ENCODE measurements at regions not wholly inside any gene's neighbourhood (a gene's known extent, or its start where the extent isn't known, plus 50 kb on each side); places are given as distances from the start of the nearest gene placed in this dataset.

GRCh38 chr6:165985806-165986299 is 181.8 kb downstream of the TBXT start:
- DNase-seq (ENCODE audit: low spot score): no peak

GRCh38 chr6:165985281-165985805 is 182.3 kb downstream of the TBXT start:
- DNase-seq (ENCODE audit: low spot score): no peak

- DNase-seq (ENCODE audit: low spot score): no peak
These were observed 182.8 kb downstream of the TBXT start for GRCh38 chr6:165984729-165985275.

- no peak for DNase-seq (ENCODE audit: low spot score)
These were observed 184.3 kb downstream of the TBXT start for GRCh38 chr6:165983112-165984072.

- no peak for DNase-seq (ENCODE audit: low spot score)
These were observed 189.2 kb downstream of the TBXT start for GRCh38 chr6:165978476-165978875.

GRCh38 chr6:165976684-165977083 is 191.0 kb downstream of the TBXT start:
- no peak for DNase-seq (ENCODE audit: low spot score)

- no peak for DNase-seq (ENCODE audit: low spot score)
These were observed 192.8 kb downstream of the TBXT start for GRCh38 chr6:165974817-165975216.

GRCh38 chr6:165973473-165973872 is 194.2 kb downstream of the TBXT start:
- no peak for DNase-seq (ENCODE audit: low spot score)

GRCh38 chr6:165972139-165972802 is 195.4 kb downstream of the TBXT start:
- no peak for DNase-seq (ENCODE audit: low spot score)

- DNase-seq (ENCODE audit: low spot score): no peak
These were observed 196.4 kb downstream of the TBXT start for GRCh38 chr6:165971202-165971601.

- DNase-seq (ENCODE audit: low spot score): no peak
These were observed 197.7 kb downstream of the TBXT start for GRCh38 chr6:165970001-165970400.

GRCh38 chr6:165969184-165969583 is 198.5 kb downstream of the TBXT start:
- DNase-seq (ENCODE audit: low spot score): no peak

GRCh38 chr6:165968408-165968807 is 199.2 kb downstream of the TBXT start:
- no peak for DNase-seq (ENCODE audit: low spot score)

GRCh38 chr6:165967810-165968407 is 199.7 kb downstream of the TBXT start:
- DNase-seq (ENCODE audit: low spot score): no peak

GRCh38 chr6:165963750-165964149 is 203.9 kb downstream of the TBXT start:
- DNase-seq (ENCODE audit: low spot score): no peak

GRCh38 chr6:165962366-165962765 is 205.3 kb downstream of the TBXT start:
- no peak for DNase-seq (ENCODE audit: low spot score)

- DNase-seq (ENCODE audit: low spot score): no peak
These were observed 206.4 kb downstream of the TBXT start for GRCh38 chr6:165961233-165961632.

- DNase-seq (ENCODE audit: low spot score): no peak
These were observed 207.0 kb downstream of the TBXT start for GRCh38 chr6:165960695-165961094.

GRCh38 chr6:165959627-165960026 is 208.0 kb downstream of the TBXT start:
- DNase-seq (ENCODE audit: low spot score): no peak

GRCh38 chr6:165956874-165957273 is 210.8 kb downstream of the TBXT start:
- no peak for DNase-seq (ENCODE audit: low spot score)

- DNase-seq (ENCODE audit: low spot score): no peak
These were observed 215.1 kb downstream of the TBXT start for GRCh38 chr6:165952514-165952913.

- DNase-seq (ENCODE audit: low spot score): no peak
These were observed 217.3 kb downstream of the TBXT start for GRCh38 chr6:165950316-165950715.

All from hematopoietic multipotent progenitor cell treated with erythropoietin and hydrocortisone succinate and interleukin-3 and kit ligand, for 17 days (in vitro differentiated cells).